ENCODE measurements at regions not wholly inside any gene's neighbourhood (a gene's known extent, or its start where the extent isn't known, plus 50 kb on each side); places are given as distances from the start of the nearest gene placed in this dataset.

GRCh38 chr11:109349276-109350080 lies 72.5 kb upstream of the C11orf87 start:
- Histone ChIP-seq H3K9me3 (no peaks in the 10 kb centered on the region), H3K27me3 (no peaks in the 10 kb centered on the region), H3K4me1 (no peaks in the 10 kb centered on the region), H3K27ac (no peak overlapping the region), H3K4me3 (no peak overlapping the region), H3K36me3 (no peaks in the 10 kb centered on the region)
- WGBS (ENCODE audit: insufficient coverage, low coverage, low lambda C conversion rate, missing lambda C conversion rate), result 46% methylated on average over 5 of the region's 5 CpGs
- intact Hi-C loops (cut with DNase I), result no loop called here
- DNase-seq, result no peak
- TF ChIP-seq POLR2A (IDR thresholded peaks at IDR 0.05), result no peak
- TF ChIP-seq, protein P1, sequence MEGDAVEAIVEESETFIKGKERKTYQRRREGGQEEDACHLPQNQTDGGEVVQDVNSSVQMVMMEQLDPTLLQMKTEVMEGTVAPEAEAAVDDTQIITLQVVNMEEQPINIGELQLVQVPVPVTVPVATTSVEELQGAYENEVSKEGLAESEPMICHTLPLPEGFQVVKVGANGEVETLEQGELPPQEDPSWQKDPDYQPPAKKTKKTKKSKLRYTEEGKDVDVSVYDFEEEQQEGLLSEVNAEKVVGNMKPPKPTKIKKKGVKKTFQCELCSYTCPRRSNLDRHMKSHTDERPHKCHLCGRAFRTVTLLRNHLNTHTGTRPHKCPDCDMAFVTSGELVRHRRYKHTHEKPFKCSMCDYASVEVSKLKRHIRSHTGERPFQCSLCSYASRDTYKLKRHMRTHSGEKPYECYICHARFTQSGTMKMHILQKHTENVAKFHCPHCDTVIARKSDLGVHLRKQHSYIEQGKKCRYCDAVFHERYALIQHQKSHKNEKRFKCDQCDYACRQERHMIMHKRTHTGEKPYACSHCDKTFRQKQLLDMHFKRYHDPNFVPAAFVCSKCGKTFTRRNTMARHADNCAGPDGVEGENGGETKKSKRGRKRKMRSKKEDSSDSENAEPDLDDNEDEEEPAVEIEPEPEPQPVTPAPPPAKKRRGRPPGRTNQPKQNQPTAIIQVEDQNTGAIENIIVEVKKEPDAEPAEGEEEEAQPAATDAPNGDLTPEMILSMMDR (IDR thresholded peaks at IDR 0.05), result no peak
- no peak for ATAC-seq

GRCh38 chr11:109350091-109350490 lies 71.9 kb upstream of the C11orf87 start:
- Histone ChIP-seq H3K4me1 (no peaks in the 10 kb centered on the region), H3K9me3 (no peaks in the 10 kb centered on the region), H3K36me3 (no peaks in the 10 kb centered on the region), H3K27ac (no peak overlapping the region), H3K27me3 (no peaks in the 10 kb centered on the region), H3K4me3 (no peak overlapping the region)
- DNase-seq (no peak), ATAC-seq (no peak)
- 77% methylated on average over 3 of the region's 3 CpGs for WGBS (ENCODE audit: insufficient coverage, low coverage, low lambda C conversion rate, missing lambda C conversion rate)
- intact Hi-C loops (cut with DNase I), result no loop called here
- TF ChIP-seq, protein P1 (IDR thresholded peaks at IDR 0.05), result no peak

- WGBS (ENCODE audit: insufficient coverage, low coverage, low lambda C conversion rate, missing lambda C conversion rate), result 42% methylated on average over 3 of the region's 3 CpGs
- TF ChIP-seq POLR2A (IDR thresholded peaks at IDR 0.05), result no peak
- TF ChIP-seq, protein P1 (IDR thresholded peaks at IDR 0.05), result no peak
- intact Hi-C loops (cut with DNase I), result no loop called here
Measured at GRCh38 chr11:109362059-109362458, 59.9 kb upstream of the C11orf87 start.

GRCh38 chr11:109363682-109364081 lies 58.3 kb upstream of the C11orf87 start:
- H3K9me3 ChIP-seq, result no peaks in the 10 kb centered on the region
- ATAC-seq, result no peak
- H3K36me3 ChIP-seq, result no peaks in the 10 kb centered on the region
- WGBS (ENCODE audit: insufficient coverage, low coverage, low lambda C conversion rate, missing lambda C conversion rate), result 38% methylated on average over 3 of the region's 3 CpGs
- H3K27me3 ChIP-seq, result no peaks in the 10 kb centered on the region
- no peak overlapping the region for H3K27ac ChIP-seq
- H3K4me3 ChIP-seq, result no peak overlapping the region
- TF ChIP-seq, protein P1 (IDR thresholded peaks at IDR 0.05), result no peak
- no peak for TF ChIP-seq POLR2A (IDR thresholded peaks at IDR 0.05)
- no peaks in the 10 kb centered on the region for H3K4me1 ChIP-seq
- intact Hi-C loops (cut with DNase I), result no loop called here
- no peak for DNase-seq

More at GRCh38 chr11:109362059-109362458, 59.9 kb upstream of the C11orf87 start:
- Histone ChIP-seq H3K36me3 (no peaks in the 10 kb centered on the region), H3K4me1 (no peaks in the 10 kb centered on the region), H3K9me3 (no peaks in the 10 kb centered on the region), H3K27me3 (no peaks in the 10 kb centered on the region), H3K27ac (no peak overlapping the region), H3K4me3 (no peak overlapping the region)
- no peak for DNase-seq
- ATAC-seq, result no peak

All from right lobe of liver (tissue), 6 donors.